ENCODE measurements at regions not wholly inside any gene's neighbourhood (a gene's known extent, or its start where the extent isn't known, plus 50 kb on each side); places are given as distances from the start of the nearest gene placed in this dataset.

DNA sequence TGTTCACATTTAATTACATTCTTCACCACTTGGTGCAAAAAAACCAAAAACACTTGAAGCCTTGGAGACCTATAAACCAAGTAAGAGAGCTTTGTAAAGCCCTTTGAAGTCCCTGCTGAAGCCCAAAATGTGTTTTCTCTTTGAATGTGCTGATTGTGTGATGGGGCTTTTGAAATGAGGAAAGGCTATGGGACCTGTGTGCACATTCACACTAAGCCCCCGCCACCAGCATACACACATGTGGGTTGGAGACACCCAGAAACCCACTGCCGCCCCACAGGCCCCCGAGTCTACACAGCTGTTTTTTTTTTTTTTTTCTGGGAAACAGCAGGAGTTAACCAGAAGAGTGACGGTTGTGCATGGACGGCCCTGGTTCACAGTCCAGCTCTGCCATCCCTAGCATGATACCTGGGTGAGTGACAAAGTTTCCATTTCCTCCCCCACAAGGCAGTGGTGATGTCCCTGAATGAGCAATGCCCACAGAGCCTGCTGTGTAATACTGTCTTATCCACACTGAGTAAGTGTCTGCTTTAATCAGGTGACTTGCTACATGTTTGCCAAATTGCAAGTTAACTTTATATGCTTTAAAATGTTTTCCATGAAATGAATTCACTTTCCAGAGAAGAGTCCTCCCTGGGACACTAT, 154.6 kb upstream of the GDF10 start:
- Mint-ChIP-seq H3K36me3 (ENCODE audit: low read depth) (peaks cover 1% of the 10 kb centered on the region), H3K27me3 (ENCODE audit: low read depth) (peaks cover 5% of the 10 kb centered on the region), H3K4me1 (ENCODE audit: low read depth) (no peaks in the 10 kb centered on the region), H3K27ac (ENCODE audit: unreplicated experiment) (no peak overlapping the region), H3K4me3 (ENCODE audit: unreplicated experiment) (no peak overlapping the region), H3K9me3 (ENCODE audit: low read depth) (no peaks in the 10 kb centered on the region)
- no peak for DNase-seq (ENCODE audit: low spot score)
- TF ChIP-seq, protein P1, sequence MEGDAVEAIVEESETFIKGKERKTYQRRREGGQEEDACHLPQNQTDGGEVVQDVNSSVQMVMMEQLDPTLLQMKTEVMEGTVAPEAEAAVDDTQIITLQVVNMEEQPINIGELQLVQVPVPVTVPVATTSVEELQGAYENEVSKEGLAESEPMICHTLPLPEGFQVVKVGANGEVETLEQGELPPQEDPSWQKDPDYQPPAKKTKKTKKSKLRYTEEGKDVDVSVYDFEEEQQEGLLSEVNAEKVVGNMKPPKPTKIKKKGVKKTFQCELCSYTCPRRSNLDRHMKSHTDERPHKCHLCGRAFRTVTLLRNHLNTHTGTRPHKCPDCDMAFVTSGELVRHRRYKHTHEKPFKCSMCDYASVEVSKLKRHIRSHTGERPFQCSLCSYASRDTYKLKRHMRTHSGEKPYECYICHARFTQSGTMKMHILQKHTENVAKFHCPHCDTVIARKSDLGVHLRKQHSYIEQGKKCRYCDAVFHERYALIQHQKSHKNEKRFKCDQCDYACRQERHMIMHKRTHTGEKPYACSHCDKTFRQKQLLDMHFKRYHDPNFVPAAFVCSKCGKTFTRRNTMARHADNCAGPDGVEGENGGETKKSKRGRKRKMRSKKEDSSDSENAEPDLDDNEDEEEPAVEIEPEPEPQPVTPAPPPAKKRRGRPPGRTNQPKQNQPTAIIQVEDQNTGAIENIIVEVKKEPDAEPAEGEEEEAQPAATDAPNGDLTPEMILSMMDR (IDR thresholded peaks at IDR 0.05) = no peak

DNA sequence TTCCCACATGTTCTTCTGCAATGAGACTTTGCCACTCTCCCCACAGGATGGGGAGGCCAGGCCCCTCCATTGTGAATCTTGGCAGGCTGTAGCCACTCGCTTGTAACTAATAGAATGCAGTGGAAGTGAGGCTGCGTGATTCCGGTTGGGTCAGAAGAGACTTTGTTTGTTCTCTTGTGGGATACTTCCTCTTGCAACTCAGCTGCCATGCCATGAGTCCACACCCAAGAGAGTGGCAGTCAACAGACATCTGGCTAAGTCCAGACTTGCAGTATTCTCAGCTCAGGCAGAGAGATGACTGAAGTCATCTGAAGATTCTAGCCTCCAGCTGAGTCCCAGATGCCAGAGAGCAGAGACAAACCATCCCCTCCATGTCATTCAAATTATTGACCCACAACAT, 153.4 kb upstream of the GDF10 start:
- peaks cover 1% of the 10 kb centered on the region for H3K36me3 Mint-ChIP-seq (ENCODE audit: low read depth)

DNA sequence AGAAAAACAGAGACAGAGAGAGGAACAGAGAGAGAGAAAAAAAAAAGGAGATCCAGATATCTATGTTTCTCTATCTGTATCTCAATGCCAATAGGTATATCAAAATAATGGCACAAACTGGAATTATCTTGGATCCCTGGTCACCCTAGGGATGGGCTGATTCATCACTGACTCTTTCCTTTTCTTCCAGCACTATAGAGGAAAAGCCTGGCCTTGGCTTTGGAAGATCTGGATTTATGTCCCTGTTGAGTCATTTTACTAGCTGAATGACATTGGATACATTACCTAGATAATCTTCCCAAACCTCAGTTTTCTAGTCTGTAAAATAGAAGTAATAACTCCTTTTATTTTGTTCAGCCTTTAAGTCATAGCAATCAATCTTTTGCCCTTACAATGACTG, 152.8 kb upstream of the GDF10 start:
- Mint-ChIP-seq H3K4me3 (ENCODE audit: unreplicated experiment) (no peak overlapping the region), H3K4me1 (ENCODE audit: low read depth) (no peaks in the 10 kb centered on the region), H3K27ac (ENCODE audit: unreplicated experiment) (no peak overlapping the region), H3K27me3 (ENCODE audit: low read depth) (peaks cover 5% of the 10 kb centered on the region), H3K36me3 (ENCODE audit: low read depth) (peaks cover 1% of the 10 kb centered on the region), H3K9me3 (ENCODE audit: low read depth) (peaks cover 4% of the 10 kb centered on the region)
- DNase-seq (ENCODE audit: low spot score) = no peak
- TF ChIP-seq, protein P1 (IDR thresholded peaks at IDR 0.05) = no peak

More for the DNA sequence above, 153.4 kb upstream of the GDF10 start:
- peaks cover 5% of the 10 kb centered on the region for H3K27me3 Mint-ChIP-seq (ENCODE audit: low read depth)
- TF ChIP-seq, protein P1 (IDR thresholded peaks at IDR 0.05) = no peak
- H3K9me3 Mint-ChIP-seq (ENCODE audit: low read depth) = peaks cover 4% of the 10 kb centered on the region
- no peaks in the 10 kb centered on the region for H3K4me1 Mint-ChIP-seq (ENCODE audit: low read depth)
- DNase-seq (ENCODE audit: low spot score) = no peak
- no peak overlapping the region for H3K4me3 Mint-ChIP-seq (ENCODE audit: unreplicated experiment)
- no peak overlapping the region for H3K27ac Mint-ChIP-seq (ENCODE audit: unreplicated experiment)

DNA sequence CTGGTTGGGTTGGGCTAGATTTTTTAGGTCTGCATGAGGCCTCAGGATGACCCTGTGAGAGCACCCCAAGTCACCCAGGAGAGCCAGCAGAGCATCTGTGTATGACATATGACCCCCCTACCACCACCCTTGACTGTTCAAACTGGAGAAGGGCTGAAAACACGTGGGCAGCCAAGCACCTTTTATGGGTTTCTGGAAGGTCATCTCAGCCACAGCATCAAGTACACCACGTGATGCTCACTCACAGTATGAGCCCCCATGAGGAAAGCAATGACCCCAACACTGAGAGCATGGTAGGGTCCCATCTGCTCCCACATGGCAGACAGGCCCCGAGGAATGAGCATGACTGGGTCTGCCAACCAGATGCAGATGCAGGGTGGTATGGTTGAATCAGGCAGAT, 149.4 kb upstream of the GDF10 start:
- H3K4me1 Mint-ChIP-seq (ENCODE audit: low read depth) = no peaks in the 10 kb centered on the region
- no peak overlapping the region for H3K27ac Mint-ChIP-seq (ENCODE audit: unreplicated experiment)
- TF ChIP-seq, protein P1 (IDR thresholded peaks at IDR 0.05) = no peak
- no peak for DNase-seq (ENCODE audit: low spot score)
- H3K4me3 Mint-ChIP-seq (ENCODE audit: unreplicated experiment) = no peak overlapping the region
- peaks cover 6% of the 10 kb centered on the region for H3K36me3 Mint-ChIP-seq (ENCODE audit: low read depth)
- H3K27me3 Mint-ChIP-seq (ENCODE audit: low read depth) = peaks cover 5% of the 10 kb centered on the region
- H3K9me3 Mint-ChIP-seq (ENCODE audit: low read depth) = peaks cover 28% of the 10 kb centered on the region

DNA sequence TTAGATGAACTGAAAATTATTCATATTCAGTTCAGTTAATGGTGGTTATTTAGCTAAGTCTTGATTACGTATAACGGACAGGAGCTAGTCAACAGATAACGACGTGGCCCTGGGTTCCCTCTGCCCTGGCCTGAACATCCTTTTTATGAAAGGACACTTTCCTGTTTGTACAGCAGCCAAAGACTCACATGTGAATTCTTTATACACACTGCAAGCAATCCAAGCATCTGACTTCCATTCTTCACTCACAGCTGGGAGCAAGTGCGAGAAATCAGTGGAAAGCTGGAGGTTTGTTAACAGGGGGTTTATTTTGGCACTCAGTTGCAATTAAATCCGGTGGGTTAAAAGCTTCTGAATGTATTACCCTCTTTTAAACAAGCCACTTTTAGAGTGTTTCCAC, 148.1 kb upstream of the GDF10 start:
- TF ChIP-seq, protein P1 (IDR thresholded peaks at IDR 0.05) = no peak
- Mint-ChIP-seq H3K4me3 (ENCODE audit: unreplicated experiment) (no peak overlapping the region), H3K27ac (ENCODE audit: unreplicated experiment) (no peak overlapping the region), H3K9me3 (ENCODE audit: low read depth) (peaks cover 39% of the 10 kb centered on the region), H3K4me1 (ENCODE audit: low read depth) (no peaks in the 10 kb centered on the region), H3K36me3 (ENCODE audit: low read depth) (peaks cover 9% of the 10 kb centered on the region), H3K27me3 (ENCODE audit: low read depth) (peaks cover 5% of the 10 kb centered on the region)
- DNase-seq (ENCODE audit: low spot score) = no peak
